Caki2 (cell line): ENCODE measurements at regions not wholly inside any gene's neighbourhood (a gene's known extent, or its start where the extent isn't known, plus 50 kb on each side); places are given as distances from the start of the nearest gene placed in this dataset.
"Not testable (repeated sequence)": the region's sequence is repeated elsewhere in the genome, so short reads cannot be mapped to it uniquely, and the experiment has no call there.

Experiments used
- DNase-seq: peaks from one replicate; pipeline ENCODE4 v3.0.0-alpha.2; 2015; ENCODE audit warnings: low read depth
- in situ Hi-C: cut with HindIII; loops from 2 replicates; pipeline ENCODE4 v1.10.0; 2016; ENCODE audit warnings: low sequenced_read_pairs, low pct_unique_long_range_greater_than_20kb, mixed read lengths

GRCh38 chr1:199512037-199512710 is 515.3 kb upstream of the NR5A2 start:
- DNase-seq: peak; percentile 10
- in situ Hi-C loops: no loop called here

GRCh38 chr1:199515261-199515660 is 512.2 kb upstream of the NR5A2 start:
- in situ Hi-C loops: no loop called here
- no peak for DNase-seq

- in situ Hi-C loops: no loop called here
Measured at GRCh38 chr1:199522338-199522737, 505.2 kb upstream of the NR5A2 start.

GRCh38 chr1:199522936-199523335 is 504.6 kb upstream of the NR5A2 start:
- in situ Hi-C loops: no loop called here
- no peak for DNase-seq

More at GRCh38 chr1:199522338-199522737, 505.2 kb upstream of the NR5A2 start:
- no peak for DNase-seq

- in situ Hi-C loops: no loop called here
- no peak for DNase-seq
Measured at GRCh38 chr1:199529324-199529723, 498.2 kb upstream of the NR5A2 start.

GRCh38 chr1:199533361-199533760 is 494.1 kb upstream of the NR5A2 start:
- in situ Hi-C loops, DNase-seq: not testable (repeated sequence)

GRCh38 chr1:199545780-199546179 is 481.7 kb upstream of the NR5A2 start:
- in situ Hi-C loops: no loop called here
- DNase-seq: peak; percentile 19

GRCh38 chr1:199546323-199546722 is 481.2 kb upstream of the NR5A2 start:
- DNase-seq: peak; percentile 30
- in situ Hi-C loops: no loop called here

- in situ Hi-C loops: no loop called here
- DNase-seq: no peak
Measured at GRCh38 chr1:199549421-199549820, 478.1 kb upstream of the NR5A2 start.

GRCh38 chr1:199550199-199551065 is 477.1 kb upstream of the NR5A2 start:
- peak; percentile 39 for DNase-seq
- in situ Hi-C loops: no loop called here

GRCh38 chr1:199551967-199552565 is 475.4 kb upstream of the NR5A2 start:
- in situ Hi-C loops: no loop called here
- peak; percentile 67 for DNase-seq

GRCh38 chr1:199553104-199553503 is 474.4 kb upstream of the NR5A2 start:
- in situ Hi-C loops: no loop called here
- DNase-seq: no peak

GRCh38 chr1:199561334-199561733 is 466.2 kb upstream of the NR5A2 start:
- in situ Hi-C loops: no loop called here

GRCh38 chr1:199573047-199573446 is 454.5 kb upstream of the NR5A2 start:
- in situ Hi-C loops: no loop called here
- DNase-seq: no peak

More at GRCh38 chr1:199561334-199561733, 466.2 kb upstream of the NR5A2 start:
- no peak for DNase-seq

- in situ Hi-C loops: no loop called here
- no peak for DNase-seq
Measured at GRCh38 chr1:199574950-199575349, 452.6 kb upstream of the NR5A2 start.

GRCh38 chr1:199580300-199580699 is 447.2 kb upstream of the NR5A2 start:
- no peak for DNase-seq
- in situ Hi-C loops: no loop called here

- no peak for DNase-seq
- in situ Hi-C loops: no loop called here
Measured at GRCh38 chr1:199585392-199585791, 442.1 kb upstream of the NR5A2 start.

GRCh38 chr1:199590708-199591107 is 436.8 kb upstream of the NR5A2 start:
- no peak for DNase-seq
- in situ Hi-C loops: no loop called here

- in situ Hi-C loops: no loop called here
- no peak for DNase-seq
Measured at GRCh38 chr1:199591468-199591867, 436.0 kb upstream of the NR5A2 start.
